ENCODE measurements at regions not wholly inside any gene's neighbourhood (a gene's known extent, or its start where the extent isn't known, plus 50 kb on each side); places are given as distances from the start of the nearest gene placed in this dataset.
"Not testable (repeated sequence)": the region's sequence is repeated elsewhere in the genome, so short reads cannot be mapped to it uniquely, and the experiment has no call there.

DNA sequence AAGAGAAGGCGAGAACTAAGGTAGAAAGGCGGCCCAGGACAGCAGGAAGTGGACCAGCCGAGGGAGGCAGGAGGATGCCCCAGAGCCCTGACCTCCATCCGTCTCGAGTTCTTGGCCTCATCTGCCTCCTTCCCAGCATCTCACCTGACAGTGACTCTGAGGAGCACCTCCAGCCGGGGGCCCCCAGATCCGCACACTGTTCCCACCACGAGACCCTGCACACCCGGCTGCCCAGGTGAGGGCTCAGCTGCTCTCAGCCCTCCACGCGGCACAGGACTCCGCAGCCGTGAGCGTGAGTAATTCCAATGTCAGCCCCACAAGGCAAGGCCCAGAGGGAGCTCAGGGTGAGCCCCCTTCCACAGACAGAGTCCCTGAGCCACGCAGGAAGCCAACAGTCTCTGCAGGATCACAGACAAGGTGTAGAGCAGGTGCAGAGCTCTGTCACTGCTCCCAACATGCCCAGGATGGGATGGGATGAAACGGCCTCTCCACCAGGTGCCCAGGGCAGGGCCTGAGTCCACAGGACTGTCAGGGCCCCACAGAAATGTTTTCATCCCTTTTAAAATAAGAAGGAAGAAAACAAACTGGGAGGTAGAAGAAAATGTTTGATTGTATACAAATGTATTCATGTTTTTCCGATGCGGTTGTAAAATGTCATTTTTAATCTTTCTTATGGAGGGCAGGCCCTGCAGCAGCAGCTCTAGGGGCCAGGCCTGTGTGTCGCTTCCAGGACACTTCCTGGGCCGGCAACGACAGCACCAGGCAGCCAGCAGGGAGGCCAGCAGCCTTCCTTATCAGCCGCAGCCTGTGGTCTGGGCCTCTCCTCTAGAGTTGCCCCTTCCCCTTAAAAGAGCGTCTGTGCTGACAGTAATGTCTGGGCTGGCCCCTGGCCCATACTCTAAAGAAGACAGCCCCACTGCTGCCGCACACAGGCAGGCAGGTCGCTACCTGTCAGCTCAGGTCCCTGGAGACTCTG lies 66.9 kb downstream of the DLL1 start:
- no peak overlapping the region for H3K4me3 ChIP-seq (ENCODE audit: control insufficient read depth, low read depth, low read length)
- TF ChIP-seq, protein P1, sequence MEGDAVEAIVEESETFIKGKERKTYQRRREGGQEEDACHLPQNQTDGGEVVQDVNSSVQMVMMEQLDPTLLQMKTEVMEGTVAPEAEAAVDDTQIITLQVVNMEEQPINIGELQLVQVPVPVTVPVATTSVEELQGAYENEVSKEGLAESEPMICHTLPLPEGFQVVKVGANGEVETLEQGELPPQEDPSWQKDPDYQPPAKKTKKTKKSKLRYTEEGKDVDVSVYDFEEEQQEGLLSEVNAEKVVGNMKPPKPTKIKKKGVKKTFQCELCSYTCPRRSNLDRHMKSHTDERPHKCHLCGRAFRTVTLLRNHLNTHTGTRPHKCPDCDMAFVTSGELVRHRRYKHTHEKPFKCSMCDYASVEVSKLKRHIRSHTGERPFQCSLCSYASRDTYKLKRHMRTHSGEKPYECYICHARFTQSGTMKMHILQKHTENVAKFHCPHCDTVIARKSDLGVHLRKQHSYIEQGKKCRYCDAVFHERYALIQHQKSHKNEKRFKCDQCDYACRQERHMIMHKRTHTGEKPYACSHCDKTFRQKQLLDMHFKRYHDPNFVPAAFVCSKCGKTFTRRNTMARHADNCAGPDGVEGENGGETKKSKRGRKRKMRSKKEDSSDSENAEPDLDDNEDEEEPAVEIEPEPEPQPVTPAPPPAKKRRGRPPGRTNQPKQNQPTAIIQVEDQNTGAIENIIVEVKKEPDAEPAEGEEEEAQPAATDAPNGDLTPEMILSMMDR (IDR thresholded peaks at IDR 0.05; ENCODE audit: control insufficient read depth, insufficient read depth, low read depth, low read length, missing control alignments), result no peak
- no peak for DNase-seq (ENCODE audit: low read depth)

DNA sequence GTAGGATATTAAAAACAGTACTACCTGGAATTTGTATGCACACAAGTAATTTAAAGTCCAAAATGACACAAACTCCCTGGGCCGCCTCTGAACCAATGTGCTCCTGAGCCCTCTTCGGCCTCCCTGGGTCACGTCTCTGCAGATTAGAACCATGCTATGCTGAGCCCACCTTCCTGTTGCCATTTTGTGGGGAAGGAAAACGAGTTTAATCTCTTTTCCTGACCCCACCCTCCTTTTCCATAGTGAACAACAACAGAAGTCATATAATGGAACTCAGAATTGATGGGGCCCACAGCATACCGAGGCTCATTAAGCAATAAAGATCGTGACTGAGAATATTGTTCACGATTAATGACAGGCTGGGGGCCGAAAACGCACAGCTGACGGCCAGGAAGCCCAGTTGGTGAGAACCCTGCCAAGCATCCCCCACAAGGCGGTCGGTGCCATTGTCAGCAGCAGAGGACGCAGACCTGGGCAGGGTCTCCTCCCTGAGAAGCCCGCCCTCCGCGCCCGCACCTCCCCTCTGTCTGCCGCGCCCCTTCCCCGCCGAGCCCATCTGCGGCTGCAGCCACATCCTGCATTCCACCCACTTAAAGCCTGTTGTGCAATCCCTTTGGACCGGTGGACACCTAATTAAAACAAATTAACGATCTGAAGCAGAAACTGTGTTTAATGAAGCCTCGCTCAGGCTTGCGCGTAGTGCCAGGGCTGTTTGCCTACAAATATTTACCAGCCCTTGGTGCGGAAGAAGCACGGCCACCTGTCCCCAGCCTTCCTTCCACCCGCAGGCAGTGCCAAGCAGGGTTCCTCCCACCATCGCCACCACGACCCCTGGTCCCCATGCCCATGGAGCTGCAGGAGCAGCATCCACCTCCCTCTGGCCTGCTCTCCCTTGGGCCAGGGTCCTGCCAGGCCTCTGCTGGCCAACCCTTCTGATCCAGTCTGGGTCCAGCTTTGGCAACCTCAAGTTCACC lies 68.1 kb downstream of the DLL1 start:
- TF ChIP-seq, protein P1 (IDR thresholded peaks at IDR 0.05; ENCODE audit: control insufficient read depth, insufficient read depth, low read depth, low read length, missing control alignments), result no peak
- DNase-seq (ENCODE audit: low read depth), result no peak
- no peak overlapping the region for H3K4me3 ChIP-seq (ENCODE audit: control insufficient read depth, low read depth, low read length)

DNA sequence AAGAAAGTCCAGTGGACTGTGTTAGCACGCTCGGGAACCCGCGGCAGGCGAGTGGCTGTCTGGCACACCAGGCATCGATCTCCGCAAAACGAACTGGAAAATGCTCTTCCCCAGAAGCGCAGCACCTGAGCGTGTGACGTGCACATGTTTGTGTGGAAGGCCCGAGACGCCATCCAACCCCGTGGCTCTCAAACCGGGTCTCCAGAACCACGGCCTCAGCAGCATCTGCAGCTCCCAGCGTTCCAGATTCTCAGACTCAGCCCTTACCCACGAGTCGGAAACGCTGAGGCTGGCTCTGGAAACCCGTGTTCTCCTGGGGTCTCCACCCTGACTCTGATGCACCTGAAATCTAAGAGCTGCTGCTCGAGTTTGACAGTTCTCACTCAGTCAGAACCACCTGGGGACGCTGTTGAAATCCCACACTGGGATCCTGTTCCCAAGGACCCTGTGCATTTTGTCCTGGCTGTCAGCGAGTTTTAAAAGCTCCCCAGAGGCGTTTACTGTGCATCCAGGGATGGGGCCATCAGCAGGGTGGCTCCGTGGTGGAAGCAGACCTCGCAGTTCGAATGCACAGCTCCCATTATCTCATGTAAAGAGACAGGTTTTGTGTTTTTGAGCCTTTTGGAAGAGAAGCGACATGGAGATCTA lies 69.0 kb downstream of the DLL1 start:
- H3K4me3 ChIP-seq (ENCODE audit: control insufficient read depth, low read depth, low read length), result no peak overlapping the region
- TF ChIP-seq, protein P1 (IDR thresholded peaks at IDR 0.05; ENCODE audit: control insufficient read depth, insufficient read depth, low read depth, low read length, missing control alignments), result no peak
- DNase-seq (ENCODE audit: low read depth), result no peak

DNA sequence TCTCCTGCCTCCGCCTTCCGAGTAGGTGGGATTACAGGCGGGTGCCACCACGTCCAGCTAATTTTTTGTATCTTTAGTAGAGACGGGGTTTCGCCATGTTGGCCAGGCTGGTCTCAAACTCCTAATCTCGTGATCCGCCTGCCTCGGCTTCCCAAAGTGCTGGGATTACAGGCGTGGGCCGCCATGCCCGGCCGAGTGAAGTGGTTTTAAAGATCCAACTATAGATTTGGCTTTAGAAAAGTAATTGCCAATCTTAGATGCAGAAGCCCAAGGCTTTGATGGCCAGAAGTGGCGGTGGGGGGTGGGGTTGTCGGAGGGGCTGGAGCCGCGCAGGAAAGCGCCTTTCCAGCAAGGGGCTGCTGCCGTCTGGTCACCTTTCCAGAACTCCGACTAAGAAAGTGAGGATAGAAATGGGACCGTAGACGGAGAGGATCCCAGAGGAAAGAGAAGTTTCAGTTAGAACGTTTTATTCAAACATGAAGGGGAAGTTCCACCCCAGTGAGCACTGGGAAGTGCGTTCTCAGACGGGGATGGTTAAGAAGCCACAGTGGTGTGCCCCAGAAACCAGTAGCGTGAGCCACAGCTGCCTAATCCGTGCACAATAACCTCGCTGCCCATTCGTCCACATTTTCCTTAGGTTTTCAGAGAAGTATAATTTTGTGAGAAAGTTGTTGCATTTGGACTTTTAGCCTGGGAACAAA lies 69.7 kb downstream of the DLL1 start:
- DNase-seq (ENCODE audit: low read depth), result no peak
- TF ChIP-seq, protein P1 (IDR thresholded peaks at IDR 0.05; ENCODE audit: control insufficient read depth, insufficient read depth, low read depth, low read length, missing control alignments), result no peak
- H3K4me3 ChIP-seq (ENCODE audit: control insufficient read depth, low read depth, low read length), result no peak overlapping the region

DNA sequence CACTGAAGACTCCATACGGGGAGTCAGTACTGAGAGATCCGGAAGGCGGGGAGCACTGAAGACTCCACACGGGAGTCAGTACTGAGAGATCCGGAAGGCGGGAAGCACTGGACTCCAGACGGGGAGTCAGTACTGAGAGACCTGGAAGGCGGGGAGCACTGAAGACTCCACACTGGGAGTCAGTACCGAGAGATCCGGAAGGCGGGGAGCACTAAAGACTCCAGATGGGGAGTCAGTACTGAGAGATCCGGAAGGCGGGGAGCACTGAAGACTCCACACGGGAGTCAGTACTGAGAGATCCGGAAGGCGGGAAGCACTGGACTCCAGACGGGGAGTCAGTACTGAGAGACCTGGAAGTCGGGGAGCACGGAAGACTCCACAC lies 77.2 kb downstream of the DLL1 start:
- not testable (repeated sequence) for DNase-seq (ENCODE audit: low read depth); H3K4me3 ChIP-seq (ENCODE audit: control insufficient read depth, low read depth, low read length)

DNA sequence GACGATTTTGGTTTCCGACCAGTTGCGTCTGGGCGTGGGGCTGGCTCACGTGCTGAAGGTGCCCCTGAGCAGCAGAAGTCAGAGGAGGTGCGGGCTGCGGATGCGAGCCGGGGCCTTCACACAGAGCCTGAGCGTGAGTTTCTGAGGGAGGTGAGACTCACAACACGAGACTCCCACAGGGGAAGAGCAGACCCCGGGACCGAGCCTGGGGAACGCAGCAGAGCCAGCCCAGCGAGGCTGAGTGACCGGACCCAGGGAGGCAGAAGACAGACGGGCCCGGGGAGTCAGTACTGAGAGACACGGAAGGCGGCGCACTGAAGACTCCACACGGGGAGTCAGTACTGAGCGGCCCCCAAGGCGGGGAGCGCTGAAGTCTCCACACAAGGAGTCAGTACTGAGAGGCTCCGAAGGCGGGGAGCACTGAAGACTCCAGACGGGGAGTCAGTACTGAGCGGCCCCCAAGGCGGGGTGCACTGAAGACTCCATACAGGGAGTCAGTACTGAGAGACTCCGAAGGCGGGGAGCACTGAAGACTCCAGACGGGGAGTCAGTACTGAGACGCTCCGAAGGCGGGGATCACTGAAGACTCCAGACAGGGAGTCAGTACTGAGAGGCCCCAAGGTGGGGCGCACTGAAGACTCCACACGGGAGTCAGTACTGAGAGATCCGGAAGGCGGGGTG lies 77.8 kb downstream of the DLL1 start:
- TF ChIP-seq, protein P1 (IDR thresholded peaks at IDR 0.05; ENCODE audit: control insufficient read depth, insufficient read depth, low read depth, low read length, missing control alignments), result no peak
- no peak for DNase-seq (ENCODE audit: low read depth)
- no peak overlapping the region for H3K4me3 ChIP-seq (ENCODE audit: control insufficient read depth, low read depth, low read length)
